ENCODE measurements at regions not wholly inside any gene's neighbourhood (a gene's known extent, or its start where the extent isn't known, plus 50 kb on each side); places are given as distances from the start of the nearest gene placed in this dataset.
"Not testable (repeated sequence)": the region's sequence is repeated elsewhere in the genome, so short reads cannot be mapped to it uniquely, and the experiment has no call there.

DNA sequence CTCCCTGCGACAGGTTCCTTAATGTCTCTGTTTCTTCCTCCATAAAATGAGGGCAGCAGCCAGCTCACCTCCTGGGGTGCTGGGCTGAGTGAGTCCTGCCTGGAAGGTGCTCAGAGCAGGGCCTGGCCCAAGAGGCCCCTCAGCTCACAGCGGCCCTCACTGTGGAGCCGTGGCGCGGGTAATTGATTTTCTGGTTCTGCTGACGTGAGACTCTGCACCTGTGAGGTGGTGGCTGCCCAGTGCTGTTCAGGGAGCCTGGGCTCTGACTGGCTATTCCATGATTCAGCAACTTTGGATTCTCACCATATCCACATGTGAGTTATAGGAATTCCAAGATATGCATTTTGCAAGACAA, 266.6 kb downstream of the ADGRD1 start:
- peaks cover 37% of the 10 kb centered on the region for H3K4me1 ChIP-seq (ENCODE audit: insufficient read depth, low read length)
- no peak overlapping the region for H3K9ac ChIP-seq (ENCODE audit: low read depth, low read length)
- H3K9me3 ChIP-seq (ENCODE audit: control insufficient read depth, insufficient read depth, low read length), result no peaks in the 10 kb centered on the region
- no peaks in the 10 kb centered on the region for H3K36me3 ChIP-seq (ENCODE audit: insufficient read depth, low read length)

DNA sequence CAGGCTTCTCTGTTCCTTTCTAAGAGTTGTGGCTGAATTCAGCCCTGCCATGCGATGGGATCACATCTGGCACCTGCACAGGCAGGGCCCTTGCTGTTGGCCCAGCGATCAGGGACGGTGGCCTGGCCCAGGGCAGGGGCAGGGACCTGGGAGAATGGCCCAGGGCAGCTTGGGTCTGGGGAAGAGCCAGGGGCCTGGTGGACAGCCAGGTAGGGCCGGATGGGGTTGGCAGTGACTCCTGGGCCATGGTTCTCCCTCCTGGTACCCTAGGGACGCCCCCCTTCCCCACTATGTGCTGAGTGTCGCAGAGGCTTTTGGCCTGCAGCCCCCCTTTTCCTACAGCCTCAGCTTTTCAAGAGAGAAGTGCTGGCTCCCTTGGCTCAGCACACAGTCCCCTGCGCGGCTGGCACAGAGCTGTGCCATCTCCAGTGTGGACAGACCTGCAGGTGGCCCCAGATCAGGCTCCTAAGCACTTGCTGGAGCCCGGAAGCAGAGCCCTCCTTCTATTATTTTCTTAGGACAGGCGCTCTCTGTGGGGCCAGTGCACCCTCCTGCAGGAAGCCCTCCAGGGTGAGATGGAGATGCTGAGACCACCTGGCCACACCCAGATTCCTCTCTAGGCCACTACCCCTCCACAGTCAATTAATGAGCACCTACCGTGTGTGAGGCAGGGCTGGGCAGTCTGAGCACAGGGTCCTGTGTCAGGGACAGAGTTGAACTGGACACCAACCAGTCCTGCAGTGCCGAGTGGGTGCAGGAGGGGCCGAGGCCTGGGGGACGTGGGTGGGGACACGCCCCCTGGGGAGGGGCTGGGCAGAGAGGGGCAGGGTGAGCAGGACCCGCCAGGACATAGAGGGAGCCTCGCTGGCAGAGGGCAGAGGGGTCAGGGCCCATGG, 267.6 kb downstream of the ADGRD1 start:
- Histone ChIP-seq H3K9ac (ENCODE audit: low read depth, low read length) (no peak overlapping the region), H3K36me3 (ENCODE audit: insufficient read depth, low read length) (no peaks in the 10 kb centered on the region), H3K4me1 (ENCODE audit: insufficient read depth, low read length) (peaks cover 37% of the 10 kb centered on the region), H3K9me3 (ENCODE audit: control insufficient read depth, insufficient read depth, low read length) (no peaks in the 10 kb centered on the region)

DNA sequence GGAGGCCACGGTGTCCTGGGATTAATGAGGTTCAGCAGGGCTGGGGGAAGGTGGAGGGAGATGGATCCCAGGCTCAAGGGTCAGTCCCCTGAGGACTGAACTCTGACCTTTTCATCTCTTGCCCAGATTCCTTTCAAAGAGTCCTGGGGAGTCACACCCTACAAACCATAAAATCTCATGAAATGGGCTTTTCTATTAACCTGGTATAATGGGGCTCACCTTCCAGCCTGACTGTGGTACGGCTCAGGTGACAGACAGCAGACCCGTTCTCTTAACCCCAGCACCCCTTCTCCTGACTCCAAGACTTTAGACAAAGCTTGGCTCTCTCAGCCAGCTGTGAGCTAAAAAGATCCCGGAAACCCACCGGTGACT, 268.2 kb downstream of the ADGRD1 start:
- Histone ChIP-seq H3K9me3 (ENCODE audit: control insufficient read depth, insufficient read depth, low read length) (no peaks in the 10 kb centered on the region), H3K9ac (ENCODE audit: low read depth, low read length) (no peak overlapping the region), H3K36me3 (ENCODE audit: insufficient read depth, low read length) (no peaks in the 10 kb centered on the region), H3K4me1 (ENCODE audit: insufficient read depth, low read length) (peaks cover 36% of the 10 kb centered on the region)

DNA sequence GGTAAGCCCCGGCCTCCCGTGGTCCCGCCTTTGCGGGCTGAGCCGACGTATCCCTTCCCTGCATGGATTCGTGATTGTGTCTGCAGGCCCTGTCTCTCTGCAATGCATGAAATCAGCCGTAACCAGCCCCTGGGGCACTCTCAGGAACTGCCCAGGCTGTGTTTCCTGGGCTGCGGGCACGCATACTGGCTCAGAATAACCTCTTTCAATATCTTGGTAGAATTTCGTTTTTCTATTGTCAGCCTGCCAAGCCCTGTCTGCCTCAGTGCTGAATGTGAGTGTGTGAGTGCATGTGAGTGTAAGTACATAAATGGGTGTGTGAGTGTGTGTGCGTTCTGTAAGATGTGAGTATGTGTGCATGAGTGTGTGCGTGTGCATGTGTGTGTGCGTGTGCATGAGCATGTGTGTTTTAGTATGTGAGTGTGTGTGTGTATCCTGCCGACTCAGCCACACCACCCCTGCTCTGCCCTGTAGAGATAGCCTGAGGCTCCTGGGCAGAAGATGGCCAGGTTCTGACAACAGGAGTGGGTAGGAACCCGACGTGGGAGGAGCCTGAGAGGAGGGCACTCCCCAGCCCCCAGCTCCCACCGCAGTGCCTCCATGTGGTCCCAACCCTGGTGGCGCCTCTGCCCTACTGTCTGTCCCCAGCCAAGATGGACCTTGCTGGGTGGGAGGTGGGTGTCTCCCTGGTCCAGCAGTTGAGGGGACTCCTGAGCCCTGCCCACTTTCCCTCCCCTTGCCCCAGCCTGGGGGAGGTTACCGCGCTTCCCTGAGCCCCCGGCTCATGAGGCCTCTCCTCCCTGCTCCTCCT, 268.8 kb downstream of the ADGRD1 start:
- H3K4me1 ChIP-seq (ENCODE audit: insufficient read depth, low read length), result peaks cover 30% of the 10 kb centered on the region
- no peak overlapping the region for H3K9ac ChIP-seq (ENCODE audit: low read depth, low read length)
- no peaks in the 10 kb centered on the region for H3K9me3 ChIP-seq (ENCODE audit: control insufficient read depth, insufficient read depth, low read length)
- no peaks in the 10 kb centered on the region for H3K36me3 ChIP-seq (ENCODE audit: insufficient read depth, low read length)

DNA sequence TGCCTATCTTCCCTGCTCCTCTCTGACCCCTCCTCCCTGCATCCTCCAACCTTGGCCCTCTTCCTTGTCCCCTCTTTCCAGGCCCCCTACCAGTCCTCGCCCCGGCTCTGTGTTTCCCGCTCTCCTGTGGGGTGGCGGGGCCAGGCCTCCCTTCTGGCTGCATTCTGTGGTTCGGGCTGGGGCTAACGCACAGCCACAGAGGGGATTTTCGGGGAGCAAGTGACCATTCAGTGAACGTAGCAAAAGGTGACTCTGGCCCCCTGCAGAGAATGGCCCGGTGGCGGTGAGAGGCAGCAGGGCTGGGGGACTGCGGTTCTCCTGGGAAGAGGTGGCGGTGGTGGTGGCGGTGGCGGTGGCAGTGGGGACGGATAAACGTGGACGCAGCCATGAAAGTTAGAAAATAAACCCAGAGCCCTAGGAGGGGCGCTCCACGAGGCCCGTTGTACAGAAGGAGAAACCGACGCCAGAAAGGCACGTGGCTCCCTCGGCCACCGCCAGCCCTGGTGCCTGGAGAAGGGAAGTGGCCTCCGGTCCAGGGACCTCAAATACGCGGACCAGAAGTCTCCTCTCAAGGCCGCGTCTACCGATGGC, 269.6 kb downstream of the ADGRD1 start:
- no peak overlapping the region for H3K9ac ChIP-seq (ENCODE audit: low read depth, low read length)
- no peaks in the 10 kb centered on the region for H3K36me3 ChIP-seq (ENCODE audit: insufficient read depth, low read length)
- H3K4me1 ChIP-seq (ENCODE audit: insufficient read depth, low read length), result peaks cover 23% of the 10 kb centered on the region; the same call in 1 of the 2 replicates
- H3K9me3 ChIP-seq (ENCODE audit: control insufficient read depth, insufficient read depth, low read length), result no peaks in the 10 kb centered on the region

DNA sequence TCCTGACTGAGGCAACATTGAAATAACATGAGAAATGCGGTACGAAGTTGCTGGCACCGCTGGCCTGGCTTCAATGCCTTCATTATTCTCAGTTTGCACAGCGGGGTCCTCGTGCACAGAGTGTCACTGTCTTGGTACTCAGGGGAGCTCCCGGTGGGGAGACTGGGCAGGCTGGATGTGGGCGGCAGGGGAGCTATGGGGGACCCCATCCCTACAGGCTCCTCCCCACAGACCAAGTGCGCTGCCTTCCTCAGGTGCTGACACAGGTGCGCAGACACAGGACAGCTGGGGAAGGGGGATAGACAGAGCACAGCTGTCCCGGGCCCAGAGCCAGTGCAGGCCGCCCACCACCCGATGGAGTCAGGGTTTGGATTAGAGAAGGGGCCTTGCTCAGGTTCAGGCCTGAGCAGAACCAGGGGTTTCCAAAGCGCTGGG, 270.1 kb downstream of the ADGRD1 start:
- H3K36me3 ChIP-seq (ENCODE audit: insufficient read depth, low read length), result no peaks in the 10 kb centered on the region
- no peak overlapping the region for H3K9ac ChIP-seq (ENCODE audit: low read depth, low read length)
- no peaks in the 10 kb centered on the region for H3K9me3 ChIP-seq (ENCODE audit: control insufficient read depth, insufficient read depth, low read length)
- H3K4me1 ChIP-seq (ENCODE audit: insufficient read depth, low read length), result peaks cover 19% of the 10 kb centered on the region; the same call in 1 of the 2 replicates

DNA sequence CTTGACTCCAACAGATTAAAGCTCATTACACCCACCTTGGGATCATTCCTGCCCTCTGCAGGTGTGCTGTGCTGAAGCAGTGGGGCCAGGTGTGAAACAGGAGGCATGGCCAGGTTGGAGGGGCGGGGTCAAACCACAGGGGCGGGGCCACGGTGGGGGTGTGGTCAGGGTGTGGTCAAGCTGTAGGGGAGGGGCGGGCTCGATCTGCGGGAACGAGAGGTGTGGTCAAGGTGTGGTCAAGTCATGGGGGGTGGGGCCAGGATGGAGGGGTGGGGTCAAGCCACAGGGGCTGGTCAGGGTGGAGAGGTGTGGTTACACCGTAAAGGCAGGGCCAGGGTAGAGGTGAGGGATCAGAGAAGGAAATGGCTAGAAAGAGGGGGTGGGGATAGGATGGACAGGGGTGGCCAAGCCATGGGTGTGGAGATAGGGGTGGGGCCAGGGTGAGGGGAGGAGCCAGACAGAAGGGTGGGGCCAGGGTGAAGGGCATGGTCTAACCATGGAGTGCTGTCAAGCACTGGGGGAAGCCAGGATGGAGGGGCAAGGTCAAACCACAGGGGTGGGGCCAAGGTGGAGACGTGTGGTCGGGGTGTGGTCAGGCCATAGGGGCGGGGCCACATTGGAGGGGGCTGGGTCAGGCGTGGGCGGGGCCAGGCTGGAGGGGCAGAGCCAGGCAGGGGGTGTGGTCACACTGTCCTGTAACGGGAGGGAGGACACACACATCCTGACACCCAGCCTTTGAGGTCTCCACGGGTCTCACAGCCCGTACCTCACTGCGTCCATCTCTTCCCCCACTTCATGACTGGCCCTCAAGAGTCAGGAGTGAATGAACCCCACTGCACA, 270.7 kb downstream of the ADGRD1 start:
- peaks cover 20% of the 10 kb centered on the region; the same call in 1 of the 2 replicates for H3K4me1 ChIP-seq (ENCODE audit: insufficient read depth, low read length)
- H3K9me3 ChIP-seq (ENCODE audit: control insufficient read depth, insufficient read depth, low read length); H3K36me3 ChIP-seq (ENCODE audit: insufficient read depth, low read length); H3K9ac ChIP-seq (ENCODE audit: low read depth, low read length): not testable (repeated sequence)

DNA sequence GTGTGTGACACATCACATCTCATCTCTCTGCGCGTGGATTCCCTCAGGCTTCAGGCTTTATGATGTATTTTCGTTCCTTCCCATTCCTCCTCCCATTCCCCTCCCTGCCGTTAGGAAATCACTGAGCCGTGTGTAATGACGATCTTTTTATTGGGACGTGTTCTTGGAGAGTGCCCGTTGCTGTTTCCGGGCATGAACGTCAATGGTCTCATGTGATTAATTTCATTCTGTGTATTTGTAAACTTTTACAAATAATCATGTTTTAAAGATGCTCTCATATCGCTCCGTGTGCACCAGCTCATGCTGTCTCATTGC, 271.3 kb downstream of the ADGRD1 start:
- H3K36me3 ChIP-seq (ENCODE audit: insufficient read depth, low read length); H3K9ac ChIP-seq (ENCODE audit: low read depth, low read length); H3K9me3 ChIP-seq (ENCODE audit: control insufficient read depth, insufficient read depth, low read length): not testable (repeated sequence)
- peaks cover 23% of the 10 kb centered on the region; the same call in 1 of the 2 replicates for H3K4me1 ChIP-seq (ENCODE audit: insufficient read depth, low read length)

DNA sequence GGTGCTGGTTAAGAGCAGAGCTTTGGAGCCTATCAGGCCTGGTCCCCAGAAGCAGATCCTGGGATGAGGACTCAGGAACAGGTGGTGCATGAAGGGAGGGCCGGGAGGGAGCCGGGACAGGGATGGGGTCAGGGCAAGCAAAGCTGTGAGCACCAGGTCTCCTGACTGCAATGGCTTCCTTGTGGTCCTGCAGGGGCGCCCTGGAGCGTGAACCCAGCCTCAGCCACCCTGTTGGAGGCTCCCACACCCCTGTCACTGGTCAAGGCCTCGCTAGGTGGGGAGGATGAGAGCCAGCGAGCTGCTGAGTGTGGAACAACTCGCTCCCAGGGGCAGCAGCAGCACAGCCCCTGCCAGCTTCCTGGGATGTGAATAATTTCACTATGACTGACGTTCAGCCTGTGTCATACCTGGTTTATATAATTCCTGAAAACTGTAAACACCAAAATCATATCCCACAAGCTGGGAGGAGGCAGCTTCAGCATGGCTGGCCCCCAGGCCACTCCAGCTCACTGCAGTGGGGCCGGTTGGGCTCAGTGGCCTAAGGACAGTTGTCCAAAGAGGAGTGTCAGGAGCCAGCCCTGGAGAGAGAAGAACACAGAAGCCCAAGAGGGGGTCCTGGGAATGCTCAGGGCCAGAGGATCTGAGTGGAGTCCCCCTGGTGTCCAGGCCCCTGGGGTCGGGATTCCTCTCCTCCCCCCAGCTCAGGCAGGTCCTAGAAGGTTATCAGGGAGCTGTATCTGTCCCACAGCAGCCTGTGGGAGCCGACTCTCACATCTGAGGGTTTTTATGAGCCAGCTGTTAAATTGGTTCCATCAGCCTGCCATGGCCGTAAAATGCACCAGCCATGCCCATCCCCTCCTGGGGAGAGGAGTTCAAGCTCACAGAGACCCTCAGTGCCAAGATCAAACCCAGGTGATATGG, 272.9 kb downstream of the ADGRD1 start:
- Histone ChIP-seq H3K4me1 (ENCODE audit: insufficient read depth, low read length) (peaks cover 23% of the 10 kb centered on the region; the same call in 1 of the 2 replicates), H3K36me3 (ENCODE audit: insufficient read depth, low read length) (no peaks in the 10 kb centered on the region), H3K9ac (ENCODE audit: low read depth, low read length) (no peak overlapping the region), H3K9me3 (ENCODE audit: control insufficient read depth, insufficient read depth, low read length) (no peaks in the 10 kb centered on the region)

DNA sequence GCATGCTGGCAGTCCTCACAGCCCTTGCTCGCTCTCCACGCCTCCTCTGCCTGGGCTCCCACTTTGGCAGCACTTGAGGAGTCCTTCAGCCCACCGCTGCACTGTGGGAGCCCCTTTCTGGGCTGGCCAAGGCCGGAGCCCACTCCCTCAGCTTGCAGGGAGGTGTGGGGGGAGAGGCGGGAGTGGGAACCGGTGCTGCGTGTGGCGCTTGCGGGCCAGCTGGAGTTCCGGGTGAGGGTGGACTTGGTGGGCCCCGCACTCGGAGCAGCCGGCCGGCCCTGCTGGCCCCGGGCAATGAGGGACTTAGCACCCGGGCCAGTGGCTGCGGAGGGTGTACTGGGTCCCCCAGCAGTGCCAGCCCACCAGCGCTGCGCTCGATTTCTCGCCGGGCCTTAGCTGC, 273.9 kb downstream of the ADGRD1 start:
- H3K36me3 ChIP-seq (ENCODE audit: insufficient read depth, low read length); H3K9me3 ChIP-seq (ENCODE audit: control insufficient read depth, insufficient read depth, low read length); H3K9ac ChIP-seq (ENCODE audit: low read depth, low read length): not testable (repeated sequence)
- peaks cover 16% of the 10 kb centered on the region; the same call in 1 of the 2 replicates for H3K4me1 ChIP-seq (ENCODE audit: insufficient read depth, low read length)

DNA sequence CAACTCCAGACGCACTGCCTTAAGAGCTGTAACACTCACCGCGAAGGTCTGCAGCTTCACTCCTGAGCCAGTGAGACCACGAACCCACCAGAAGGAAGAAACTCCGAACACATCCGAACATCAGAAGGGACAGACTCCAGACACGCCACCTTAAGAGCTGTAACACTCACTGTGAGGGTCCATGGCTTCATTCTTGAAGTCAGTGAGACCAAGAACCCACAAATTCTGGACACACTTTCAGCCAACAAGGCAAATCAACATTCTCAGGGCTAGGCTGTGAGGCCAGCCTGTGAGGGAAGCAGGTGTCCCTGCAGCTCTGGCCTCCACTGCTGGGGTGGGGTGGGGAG, 275.3 kb downstream of the ADGRD1 start:
- not testable (repeated sequence) for H3K9ac ChIP-seq (ENCODE audit: low read depth, low read length); H3K9me3 ChIP-seq (ENCODE audit: control insufficient read depth, insufficient read depth, low read length); H3K4me1 ChIP-seq (ENCODE audit: insufficient read depth, low read length); H3K36me3 ChIP-seq (ENCODE audit: insufficient read depth, low read length)

DNA sequence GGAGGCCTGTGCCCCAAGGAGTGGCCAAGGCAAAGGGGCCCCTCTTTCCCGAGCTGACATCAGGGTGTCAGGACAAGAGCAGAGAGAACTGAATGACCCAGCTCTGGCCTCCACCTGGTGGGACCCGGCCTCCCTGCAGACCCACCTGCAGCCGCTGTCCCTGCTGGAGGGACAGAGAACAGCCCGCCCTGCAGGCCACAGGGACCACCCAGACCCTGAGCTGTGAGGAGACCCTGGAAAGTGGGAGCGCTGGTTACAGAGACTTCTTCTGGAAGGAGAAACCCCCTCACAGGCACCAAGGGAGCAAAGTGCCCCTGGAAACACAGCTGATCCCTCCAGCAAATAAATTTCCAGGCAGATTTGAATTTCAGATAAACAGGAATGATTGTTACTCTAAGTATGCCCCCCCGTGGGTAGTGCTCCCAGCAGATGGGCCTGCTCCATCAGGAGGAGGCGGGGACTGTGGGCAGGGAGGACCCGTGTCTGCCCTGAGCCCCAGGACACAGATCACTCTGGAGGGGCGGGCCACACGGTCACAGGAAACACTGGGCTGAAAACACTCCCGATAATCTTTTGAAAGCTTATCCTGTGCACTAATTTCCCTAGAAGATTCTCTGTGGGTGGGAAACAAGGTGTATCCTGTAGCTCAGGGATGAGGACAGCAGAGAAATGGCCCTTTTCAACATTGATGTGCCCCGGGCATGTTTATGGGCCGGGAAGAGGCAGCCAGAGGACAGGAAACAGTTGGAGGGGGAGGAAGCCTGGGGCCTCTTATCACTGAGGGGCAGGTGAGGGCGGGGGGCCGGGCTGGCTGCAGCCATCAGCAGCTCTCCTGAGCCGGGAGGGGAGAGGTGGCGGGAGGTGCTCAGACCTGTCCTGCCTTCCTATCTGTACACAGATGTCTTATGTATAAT, 276.0 kb downstream of the ADGRD1 start:
- Histone ChIP-seq H3K36me3 (ENCODE audit: insufficient read depth, low read length) (no peaks in the 10 kb centered on the region), H3K9me3 (ENCODE audit: control insufficient read depth, insufficient read depth, low read length) (no peaks in the 10 kb centered on the region), H3K4me1 (ENCODE audit: insufficient read depth, low read length) (peaks cover 8% of the 10 kb centered on the region; the same call in 1 of the 2 replicates), H3K9ac (ENCODE audit: low read depth, low read length) (peak overlapping the region; percentile 4; the same call in 1 of the 2 replicates)

Data from ES-I3 (cell line).